CD4-positive, alpha-beta memory T cell (primary cell): ENCODE measurements at regions not wholly inside any gene's neighbourhood (a gene's known extent, or its start where the extent isn't known, plus 50 kb on each side); places are given as distances from the start of the nearest gene placed in this dataset.
"Not testable (repeated sequence)": the region's sequence is repeated elsewhere in the genome, so short reads cannot be mapped to it uniquely, and the experiment has no call there.

ENCODE experiments used
- CTCF ChIA-PET: fragments of 350-600 bp; sonication (Branson Sonifier 250); formaldehyde crosslinking; loops from one replicate; lab custom pipeline; 2021; ENCODE audit warnings: inconsistent platforms; ENCODE audit not compliant: partially characterized antibody; lab: Charles Lee
- POLR2A ChIA-PET: fragments of 350-600 bp; sonication (Branson Sonifier 250); formaldehyde crosslinking; loops from one replicate; lab custom pipeline; 2021; ENCODE audit not compliant: partially characterized antibody; lab: Charles Lee
- DNase-seq, 5 donors: peaks; one replicate each; pipeline versions ENCODE4 v3.0.0 to v3.0.0-alpha.2; 2020 to 2022; ENCODE audit warnings: mixed read lengths in 1 of 5
- H3K27ac ChIP-seq: one replicate; pipeline ENCODE4 v1.7.0; 2013; ENCODE audit warnings: low read depth, low read length
- H3K27me3 ChIP-seq: 2 replicates; pipeline ENCODE4 v1.7.0; 2013; ENCODE audit warnings: mild to moderate bottlenecking, low read length, moderate library complexity; ENCODE audit not compliant: insufficient read depth
- H3K36me3 ChIP-seq: 2 replicates; pipeline ENCODE4 v1.7.0; 2013; ENCODE audit warnings: mild to moderate bottlenecking, low read length, moderate library complexity; ENCODE audit not compliant: insufficient read depth
- H3K4me1 ChIP-seq: 2 replicates; pipeline ENCODE4 v1.7.0; 2013; ENCODE audit warnings: mild to moderate bottlenecking, low read length, moderate library complexity; ENCODE audit not compliant: insufficient read depth
- H3K4me3 ChIP-seq, 2 donors: one replicate each; pipeline ENCODE4 v1.7.0; 2013; ENCODE audit warnings: low read length in 2 of 2, mild to moderate bottlenecking in 1 of 2
- H3K9me3 ChIP-seq, 2 donors: one replicate each; pipeline ENCODE4 v1.7.0; 2013; ENCODE audit warnings: low read length in 2 of 2, control low read depth in 1 of 2; ENCODE audit not compliant: control insufficient read depth in 1 of 2
- H3K27ac Mint-ChIP-seq, 7 donors: one replicate each; pipeline ENCODE4 v1.8.0; 2020 to 2021; ENCODE audit warnings: mixed read lengths in 7 of 7, mild to moderate bottlenecking in 6 of 7, inconsistent platforms in 3 of 7, moderate library complexity in 3 of 7
- H3K27me3 Mint-ChIP-seq, 2 donors: one replicate each; pipeline ENCODE4 v1.8.0; 2020 to 2021; ENCODE audit warnings: mixed read lengths in 2 of 2
- H3K36me3 Mint-ChIP-seq, 2 donors: one replicate each; pipeline ENCODE4 v1.8.0; 2020 to 2021; ENCODE audit warnings: mixed read lengths in 2 of 2, inconsistent platforms in 1 of 2, mild to moderate bottlenecking in 1 of 2
- H3K4me1 Mint-ChIP-seq, 4 donors: one replicate each; pipeline ENCODE4 v1.8.0; 2020 to 2021; ENCODE audit warnings: mixed read lengths in 4 of 4, mild to moderate bottlenecking in 1 of 4
- H3K4me3 Mint-ChIP-seq, 8 donors: one replicate each; pipeline ENCODE4 v1.8.0; 2020 to 2021; ENCODE audit warnings: mixed read lengths in 8 of 8, mild to moderate bottlenecking in 7 of 8, moderate library complexity in 6 of 8, inconsistent platforms in 3 of 8
- H3K9me3 Mint-ChIP-seq, 8 donors: one replicate each; pipeline ENCODE4 v1.8.0; 2020 to 2021; ENCODE audit warnings: mixed read lengths in 8 of 8, mild to moderate bottlenecking in 5 of 8, inconsistent platforms in 3 of 8, moderate library complexity in 1 of 8
- intact Hi-C: fragments of 100-400 bp; cut with micrococcal nuclease; formaldehyde crosslinking; loops from one replicate; pipeline ENCODE4 v1.15.1; 2023

DNA sequence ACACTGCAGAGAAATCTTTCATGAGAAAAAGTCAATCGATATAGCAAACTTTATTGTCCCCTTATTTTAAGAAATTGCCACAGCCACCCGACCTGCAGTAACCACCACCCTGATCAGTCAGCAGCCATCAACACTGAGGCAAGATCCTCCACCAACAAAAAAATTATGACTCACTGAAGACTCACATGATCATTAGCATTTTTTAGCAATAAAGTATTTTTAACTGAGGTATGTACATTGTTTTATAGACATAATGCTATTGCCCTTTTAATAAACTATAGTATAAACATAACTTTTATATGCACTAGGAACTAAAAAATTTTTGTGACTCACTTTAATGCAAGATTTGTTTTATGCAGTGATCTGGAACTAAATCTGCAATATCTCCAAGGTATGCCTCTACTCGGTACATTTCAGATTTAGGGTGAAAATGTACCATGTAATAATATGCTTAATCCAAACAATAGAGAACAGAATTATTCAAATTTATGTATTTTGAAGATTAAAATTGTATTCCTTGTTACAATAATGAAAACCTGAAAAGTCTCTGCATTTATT, 79.2 kb upstream of the CEP126 start:
- Mint-ChIP-seq H3K27me3 (peaks cover 2 to 4% of the 10 kb centered on the region in 2 donors), H3K4me3 (no peak overlapping the region), H3K9me3 (peaks cover 0 to 1% (median 0%) of the 10 kb centered on the region in 8 donors), H3K27ac (no peak overlapping the region), H3K4me1 (no peaks in the 10 kb centered on the region), H3K36me3 (no peaks in the 10 kb centered on the region)
- intact Hi-C loops, result no loop called here
- no peaks in the 10 kb centered on the region for H3K9me3 ChIP-seq
- H3K4me1 ChIP-seq, result no peaks in the 10 kb centered on the region
- no peak overlapping the region for H3K27ac ChIP-seq
- H3K27me3 ChIP-seq, result no peaks in the 10 kb centered on the region
- no peaks in the 10 kb centered on the region for H3K36me3 ChIP-seq
- ChIA-PET POLR2A (no interaction called here), CTCF (no interaction called here)
- no peak for DNase-seq
- no peak overlapping the region for H3K4me3 ChIP-seq

DNA sequence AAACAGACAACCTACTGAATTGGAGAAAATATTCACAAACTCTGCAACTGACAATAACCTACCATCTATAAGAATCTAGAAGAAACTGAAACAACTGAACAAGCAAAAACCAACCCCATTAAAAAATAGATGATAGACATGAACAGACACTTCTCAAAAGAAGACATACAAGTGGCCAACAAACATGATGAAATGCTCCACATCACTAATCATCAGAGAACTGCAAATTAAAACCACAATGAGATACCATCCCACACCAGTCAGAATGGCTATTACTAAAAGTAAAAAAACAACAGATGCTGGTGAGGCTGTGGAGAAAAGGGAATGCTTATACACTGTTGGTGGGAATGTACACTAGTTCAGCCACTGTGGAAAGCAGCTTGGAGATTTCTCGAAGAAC, 84.3 kb upstream of the CEP126 start:
- H3K27me3 ChIP-seq, H3K27ac Mint-ChIP-seq, H3K9me3 Mint-ChIP-seq, H3K27ac ChIP-seq, intact Hi-C loops, CTCF ChIA-PET, H3K4me3 ChIP-seq, H3K4me3 Mint-ChIP-seq, H3K9me3 ChIP-seq, H3K36me3 Mint-ChIP-seq, H3K4me1 ChIP-seq, H3K36me3 ChIP-seq, POLR2A ChIA-PET, H3K4me1 Mint-ChIP-seq, DNase-seq, H3K27me3 Mint-ChIP-seq: not testable (repeated sequence)

DNA sequence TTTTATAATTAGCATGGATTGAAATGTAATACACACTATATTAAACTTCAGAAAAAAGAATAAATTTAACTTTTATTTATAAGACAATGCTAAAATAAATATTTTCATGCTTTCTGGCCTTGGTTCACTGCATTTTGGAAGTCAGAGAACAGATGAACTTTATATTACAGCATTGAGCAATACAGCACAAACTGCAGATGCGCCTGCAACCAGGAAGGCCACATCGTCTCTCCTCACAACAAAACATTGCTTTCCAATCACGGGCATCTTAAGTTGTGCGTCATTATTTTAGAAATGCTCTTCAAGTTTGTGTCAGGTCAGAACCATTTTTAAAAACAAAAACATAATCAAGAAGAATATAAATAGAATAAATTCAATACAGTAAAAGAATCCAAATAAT, 89.3 kb upstream of the CEP126 start:
- H3K4me3 Mint-ChIP-seq, result no peak overlapping the region
- no peaks in the 10 kb centered on the region for H3K4me1 Mint-ChIP-seq
- CTCF ChIA-PET, result no interaction called here
- H3K27me3 ChIP-seq, result no peaks in the 10 kb centered on the region
- H3K36me3 Mint-ChIP-seq, result no peaks in the 10 kb centered on the region
- no peaks in the 10 kb centered on the region for H3K9me3 ChIP-seq
- intact Hi-C loops, result no loop called here
- no peaks in the 10 kb centered on the region for H3K36me3 ChIP-seq
- no peak overlapping the region for H3K4me3 ChIP-seq
- H3K27ac Mint-ChIP-seq, result no peak overlapping the region
- no peak for DNase-seq
- no peaks in the 10 kb centered on the region for H3K4me1 ChIP-seq
- H3K27ac ChIP-seq, result no peak overlapping the region
- H3K27me3 Mint-ChIP-seq, result no peaks in the 10 kb centered on the region
- POLR2A ChIA-PET, result no interaction called here
- peaks cover 0 to 4% (median 0%) of the 10 kb centered on the region in 8 donors for H3K9me3 Mint-ChIP-seq

DNA sequence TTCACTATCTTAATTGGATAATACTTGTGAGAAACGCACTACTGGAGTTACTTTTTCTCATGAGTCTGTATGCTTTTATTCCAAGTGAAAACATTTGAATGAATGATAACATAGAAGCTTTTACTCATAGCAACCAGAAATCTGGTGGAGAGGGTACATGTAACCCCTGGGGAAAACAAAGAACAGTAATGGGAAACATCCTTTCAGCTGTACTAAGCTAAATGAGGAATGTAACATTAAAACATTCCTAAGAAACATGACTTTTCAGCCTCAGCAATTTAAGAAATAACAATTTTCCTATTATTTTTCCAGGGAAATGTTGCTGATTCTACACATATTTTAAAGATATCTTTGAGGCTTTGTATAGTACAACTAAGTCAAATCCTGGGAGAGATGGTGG, 97.2 kb upstream of the CEP126 start:
- Histone ChIP-seq H3K4me3 (no peak overlapping the region), H3K4me1 (no peaks in the 10 kb centered on the region), H3K27me3 (no peaks in the 10 kb centered on the region), H3K27ac (no peak overlapping the region), H3K36me3 (no peaks in the 10 kb centered on the region), H3K9me3 (no peaks in the 10 kb centered on the region)
- ChIA-PET POLR2A (no interaction called here), CTCF (no interaction called here)
- Mint-ChIP-seq H3K4me1 (no peaks in the 10 kb centered on the region), H3K27me3 (peaks cover 0 to 2% of the 10 kb centered on the region in 2 donors), H3K27ac (no peak overlapping the region), H3K4me3 (no peak overlapping the region), H3K36me3 (no peaks in the 10 kb centered on the region), H3K9me3 (no peaks in the 10 kb centered on the region)
- intact Hi-C loops, result no loop called here
- DNase-seq, result no peak

DNA sequence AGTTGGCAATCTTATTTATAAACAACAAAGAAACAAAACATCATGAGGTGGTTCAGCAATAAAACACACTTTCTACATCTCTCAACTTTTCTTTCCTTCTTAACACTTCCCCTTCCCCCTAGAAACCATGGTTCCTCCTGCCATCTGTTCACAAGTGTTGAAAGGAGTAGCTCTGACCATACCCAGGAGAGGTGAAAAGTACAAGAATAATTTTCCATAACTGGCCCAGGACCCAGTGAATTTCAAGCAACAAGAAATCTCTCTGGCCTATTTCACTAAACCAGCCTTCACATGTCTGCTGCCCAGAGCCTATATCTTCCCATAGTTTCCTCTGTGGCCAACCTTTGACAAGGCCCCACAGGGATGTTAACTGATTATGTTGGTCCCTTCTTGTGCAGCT, 98.2 kb upstream of the CEP126 start:
- Mint-ChIP-seq H3K4me1 (no peaks in the 10 kb centered on the region), H3K4me3 (no peak overlapping the region), H3K27me3 (peaks cover 0 to 2% of the 10 kb centered on the region in 2 donors), H3K36me3 (no peaks in the 10 kb centered on the region), H3K9me3 (peaks cover 0 to 3% (median 0%) of the 10 kb centered on the region in 8 donors), H3K27ac (no peak overlapping the region)
- Histone ChIP-seq H3K9me3 (no peaks in the 10 kb centered on the region), H3K4me3 (no peak overlapping the region), H3K27me3 (no peaks in the 10 kb centered on the region), H3K36me3 (no peaks in the 10 kb centered on the region), H3K27ac (no peak overlapping the region), H3K4me1 (no peaks in the 10 kb centered on the region)
- intact Hi-C loops, result no loop called here
- ChIA-PET CTCF (no interaction called here), POLR2A (no interaction called here)
- DNase-seq, result no peak

DNA sequence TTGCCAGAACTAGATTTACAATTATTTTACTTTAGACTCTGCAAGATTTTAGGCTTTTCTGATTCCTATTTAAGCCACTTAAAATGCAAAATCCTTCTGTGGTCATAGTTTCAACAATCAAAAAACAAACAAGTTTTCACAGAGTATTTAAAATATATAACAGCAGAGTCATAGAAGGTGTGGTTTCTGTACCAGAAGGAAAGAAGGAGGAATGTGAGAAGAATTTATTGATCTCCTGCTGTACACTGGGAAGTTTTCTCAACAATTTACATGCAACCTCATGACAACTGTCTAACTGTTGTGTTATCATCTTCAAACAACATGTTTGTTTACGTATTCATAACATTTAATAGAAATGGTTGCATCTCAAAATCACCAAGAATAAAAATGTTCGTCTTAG, 102.3 kb upstream of the CEP126 start:
- Histone ChIP-seq H3K9me3 (no peaks in the 10 kb centered on the region), H3K36me3 (no peaks in the 10 kb centered on the region), H3K4me1 (no peaks in the 10 kb centered on the region), H3K27me3 (no peaks in the 10 kb centered on the region), H3K27ac (no peak overlapping the region), H3K4me3 (no peak overlapping the region)
- ChIA-PET POLR2A (no interaction called here), CTCF (no interaction called here)
- H3K27ac Mint-ChIP-seq, result no peak overlapping the region
- intact Hi-C loops, result no loop called here
- H3K27me3 Mint-ChIP-seq, result peaks cover 0 to 2% of the 10 kb centered on the region in 2 donors
- H3K36me3 Mint-ChIP-seq, result no peaks in the 10 kb centered on the region
- no peaks in the 10 kb centered on the region for H3K4me1 Mint-ChIP-seq
- H3K4me3 Mint-ChIP-seq, result no peak overlapping the region
- peaks cover 0 to 5% (median 1%) of the 10 kb centered on the region in 8 donors for H3K9me3 Mint-ChIP-seq
- DNase-seq, result no peak

DNA sequence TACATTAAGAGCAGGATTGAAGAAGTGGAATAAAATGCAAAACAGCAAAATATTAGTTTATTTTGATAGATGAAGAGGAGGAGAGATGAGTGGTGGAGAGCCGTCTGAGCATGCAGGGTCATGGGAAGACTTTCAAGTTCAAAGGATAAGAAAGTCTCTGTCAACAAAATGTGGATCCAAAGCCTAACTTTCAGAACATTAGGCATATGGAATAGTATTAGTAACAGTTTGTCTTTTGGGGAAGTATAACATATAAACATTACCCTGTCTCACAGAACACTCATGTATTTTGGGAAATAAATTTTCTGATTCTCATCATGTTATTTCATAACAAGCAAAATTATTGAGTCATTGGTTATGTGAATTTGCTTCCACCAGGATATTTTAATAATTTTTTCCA, 104.3 kb upstream of the CEP126 start:
- no peaks in the 10 kb centered on the region for H3K27me3 ChIP-seq
- no peak overlapping the region for H3K27ac ChIP-seq
- H3K27me3 Mint-ChIP-seq, result peaks cover 0 to 2% of the 10 kb centered on the region in 2 donors
- no peak overlapping the region for H3K4me3 ChIP-seq
- H3K9me3 Mint-ChIP-seq, result peaks cover 0 to 5% (median 1%) of the 10 kb centered on the region in 8 donors
- H3K36me3 Mint-ChIP-seq, result no peaks in the 10 kb centered on the region
- POLR2A ChIA-PET, result no interaction called here
- CTCF ChIA-PET, result no interaction called here
- DNase-seq, result no peak
- no peak overlapping the region for H3K27ac Mint-ChIP-seq
- no peak overlapping the region for H3K4me3 Mint-ChIP-seq
- H3K9me3 ChIP-seq, result no peaks in the 10 kb centered on the region
- intact Hi-C loops, result no loop called here
- H3K4me1 Mint-ChIP-seq, result no peaks in the 10 kb centered on the region
- no peaks in the 10 kb centered on the region for H3K4me1 ChIP-seq
- no peaks in the 10 kb centered on the region for H3K36me3 ChIP-seq

DNA sequence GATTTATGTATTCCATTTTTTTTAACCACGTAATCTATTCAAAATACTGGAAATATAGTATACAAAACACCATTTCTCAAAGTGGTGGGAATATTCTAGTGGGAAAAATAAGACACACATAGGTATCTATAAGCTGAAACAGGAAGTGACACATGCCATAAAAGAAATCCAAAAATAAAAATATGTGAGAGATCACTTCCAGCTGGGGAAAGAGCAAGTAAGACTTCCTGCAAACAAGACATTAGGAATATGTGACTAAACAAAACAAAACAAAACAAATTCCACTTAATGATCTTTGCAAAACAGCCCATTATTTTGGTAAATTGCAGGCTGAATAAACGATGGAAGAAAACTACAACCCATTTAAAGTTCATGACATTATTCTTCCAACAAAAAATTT, 107.3 kb upstream of the CEP126 start:
- ChIA-PET POLR2A (no interaction called here), CTCF (no interaction called here)
- peaks cover 0 to 5% (median 2%) of the 10 kb centered on the region in 8 donors for H3K9me3 Mint-ChIP-seq
- H3K27me3 Mint-ChIP-seq, result no peaks in the 10 kb centered on the region
- H3K4me3 Mint-ChIP-seq, result no peak overlapping the region
- no peaks in the 10 kb centered on the region for H3K36me3 Mint-ChIP-seq
- no peaks in the 10 kb centered on the region for H3K9me3 ChIP-seq
- intact Hi-C loops, result no loop called here
- no peaks in the 10 kb centered on the region for H3K4me1 ChIP-seq
- no peak overlapping the region for H3K27ac ChIP-seq
- H3K27me3 ChIP-seq, result no peaks in the 10 kb centered on the region
- no peaks in the 10 kb centered on the region for H3K36me3 ChIP-seq
- no peak overlapping the region for H3K27ac Mint-ChIP-seq
- DNase-seq, result no peak
- no peaks in the 10 kb centered on the region for H3K4me1 Mint-ChIP-seq
- H3K4me3 ChIP-seq, result no peak overlapping the region
